ENCODE measurements at regions not wholly inside any gene's neighbourhood (a gene's known extent, or its start where the extent isn't known, plus 50 kb on each side); places are given as distances from the start of the nearest gene placed in this dataset.

DNA sequence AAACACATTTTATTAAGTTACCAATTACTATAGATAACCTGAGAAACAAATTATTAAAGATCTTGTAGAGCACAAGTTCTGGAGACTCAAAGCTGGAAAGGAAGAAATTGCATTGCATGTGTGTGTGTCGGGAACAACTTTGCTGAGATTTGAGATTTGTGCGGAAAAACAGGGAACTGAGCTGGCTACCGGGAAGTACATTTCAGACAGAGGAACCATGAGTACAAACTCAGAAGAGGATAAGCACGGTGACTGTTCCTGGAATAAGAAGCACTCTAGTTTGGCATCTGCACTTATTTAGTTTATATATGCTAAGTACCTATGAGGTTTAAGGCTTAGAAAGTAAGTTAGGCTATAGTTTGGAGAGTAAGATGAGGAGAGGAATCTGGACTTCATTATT lies 97.8 kb downstream of the DACT1 start:
- Histone ChIP-seq H3K4me2 (no peak overlapping the region), H2AFZ (replicated peaks) (no peak overlapping the region), H3K9me3 (ENCODE audit: low read depth) (no peaks in the 10 kb centered on the region), H3K79me2 (ENCODE audit: low read depth) (no peaks in the 10 kb centered on the region), H3K4me3 (no peak overlapping the region), H3F3A (ENCODE audit: low read depth) (no peaks in the 10 kb centered on the region), H3K9ac (no peak overlapping the region), H3K27ac (no peak overlapping the region), H3K27me3 (no peaks in the 10 kb centered on the region), H3K36me3 (no peaks in the 10 kb centered on the region), H4K20me1 (ENCODE audit: low read depth) (no peaks in the 10 kb centered on the region), H3K4me1 (no peaks in the 10 kb centered on the region)
- no peaks in the 10 kb centered on the region for H3K9me3 Mint-ChIP-seq
- TF ChIP-seq EZH2phosphoT487 (IDR thresholded peaks at IDR 0.05): no peak
- TF ChIP-seq, protein P1, sequence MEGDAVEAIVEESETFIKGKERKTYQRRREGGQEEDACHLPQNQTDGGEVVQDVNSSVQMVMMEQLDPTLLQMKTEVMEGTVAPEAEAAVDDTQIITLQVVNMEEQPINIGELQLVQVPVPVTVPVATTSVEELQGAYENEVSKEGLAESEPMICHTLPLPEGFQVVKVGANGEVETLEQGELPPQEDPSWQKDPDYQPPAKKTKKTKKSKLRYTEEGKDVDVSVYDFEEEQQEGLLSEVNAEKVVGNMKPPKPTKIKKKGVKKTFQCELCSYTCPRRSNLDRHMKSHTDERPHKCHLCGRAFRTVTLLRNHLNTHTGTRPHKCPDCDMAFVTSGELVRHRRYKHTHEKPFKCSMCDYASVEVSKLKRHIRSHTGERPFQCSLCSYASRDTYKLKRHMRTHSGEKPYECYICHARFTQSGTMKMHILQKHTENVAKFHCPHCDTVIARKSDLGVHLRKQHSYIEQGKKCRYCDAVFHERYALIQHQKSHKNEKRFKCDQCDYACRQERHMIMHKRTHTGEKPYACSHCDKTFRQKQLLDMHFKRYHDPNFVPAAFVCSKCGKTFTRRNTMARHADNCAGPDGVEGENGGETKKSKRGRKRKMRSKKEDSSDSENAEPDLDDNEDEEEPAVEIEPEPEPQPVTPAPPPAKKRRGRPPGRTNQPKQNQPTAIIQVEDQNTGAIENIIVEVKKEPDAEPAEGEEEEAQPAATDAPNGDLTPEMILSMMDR (IDR thresholded peaks at IDR 0.05): no peak
- H3K4me3 Mint-ChIP-seq: no peak overlapping the region
- no peaks in the 10 kb centered on the region for H3K27me3 Mint-ChIP-seq (ENCODE audit: insufficient read depth, low read depth)
- H3K36me3 Mint-ChIP-seq: no peaks in the 10 kb centered on the region
- H3K27ac Mint-ChIP-seq: no peak overlapping the region
- no peaks in the 10 kb centered on the region for H3K4me1 Mint-ChIP-seq
- DNase-seq (ENCODE audit: low spot score): no peak

GRCh38 chr14:58736606-58737005 lies 98.8 kb downstream of the DACT1 start:
- H3K9me3 Mint-ChIP-seq: no peaks in the 10 kb centered on the region
- H4K20me1 ChIP-seq (ENCODE audit: low read depth): no peaks in the 10 kb centered on the region
- H3F3A ChIP-seq (ENCODE audit: low read depth): no peaks in the 10 kb centered on the region
- H3K27me3 ChIP-seq: no peaks in the 10 kb centered on the region
- H3K4me1 ChIP-seq: no peaks in the 10 kb centered on the region
- H3K27ac Mint-ChIP-seq: no peak overlapping the region
- H3K9ac ChIP-seq: no peak overlapping the region
- H3K9me3 ChIP-seq (ENCODE audit: low read depth): no peaks in the 10 kb centered on the region
- H3K27ac ChIP-seq: no peak overlapping the region
- no peaks in the 10 kb centered on the region for H3K4me1 Mint-ChIP-seq
- H3K4me2 ChIP-seq: no peak overlapping the region
- H3K4me3 ChIP-seq: no peak overlapping the region
- TF ChIP-seq EZH2phosphoT487 (IDR thresholded peaks at IDR 0.05) (no peak), EZH2 (IDR thresholded peaks at IDR 0.05) (no peak)
- TF ChIP-seq, protein P1 (IDR thresholded peaks at IDR 0.05): no peak
- no peaks in the 10 kb centered on the region for H3K27me3 Mint-ChIP-seq (ENCODE audit: insufficient read depth, low read depth)
- no peak overlapping the region for H2AFZ ChIP-seq (replicated peaks)
- H3K36me3 Mint-ChIP-seq: no peaks in the 10 kb centered on the region
- H3K4me3 Mint-ChIP-seq: no peak overlapping the region
- no peaks in the 10 kb centered on the region for H3K36me3 ChIP-seq
- H3K79me2 ChIP-seq (ENCODE audit: low read depth): no peaks in the 10 kb centered on the region
- DNase-seq (ENCODE audit: low spot score): no peak

DNA sequence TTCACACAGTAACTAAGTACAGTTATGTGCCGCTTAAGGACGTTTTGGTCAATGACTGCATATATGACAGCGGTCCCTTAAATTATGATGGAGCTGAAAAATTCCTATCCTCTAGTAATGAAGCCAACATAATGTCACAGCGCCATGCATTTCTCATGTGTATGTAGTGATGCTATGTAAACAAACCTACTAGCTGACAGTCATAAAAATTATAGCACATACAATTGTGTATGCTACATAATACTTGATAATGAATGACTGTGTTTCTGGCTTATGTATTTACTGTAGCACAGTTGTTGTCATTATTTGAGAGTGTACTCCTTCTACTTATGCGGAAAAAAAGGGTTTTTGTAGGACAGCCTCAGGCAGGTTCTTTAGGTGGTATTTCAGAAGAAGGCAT lies 99.7 kb downstream of the DACT1 start:
- H3K4me1 ChIP-seq: no peaks in the 10 kb centered on the region
- no peaks in the 10 kb centered on the region for H3K27me3 ChIP-seq
- TF ChIP-seq EZH2phosphoT487 (IDR thresholded peaks at IDR 0.05) (no peak), EZH2 (IDR thresholded peaks at IDR 0.05) (no peak)
- TF ChIP-seq, protein P1 (IDR thresholded peaks at IDR 0.05): no peak
- DNase-seq (ENCODE audit: low spot score): no peak
- H3K27ac ChIP-seq: no peak overlapping the region
- Mint-ChIP-seq H3K36me3 (no peaks in the 10 kb centered on the region), H3K27me3 (ENCODE audit: insufficient read depth, low read depth) (no peaks in the 10 kb centered on the region), H3K4me1 (no peaks in the 10 kb centered on the region), H3K4me3 (no peak overlapping the region), H3K27ac (no peak overlapping the region), H3K9me3 (no peaks in the 10 kb centered on the region)
- no peaks in the 10 kb centered on the region for H3K9me3 ChIP-seq (ENCODE audit: low read depth)
- no peak overlapping the region for H2AFZ ChIP-seq (replicated peaks)
- H4K20me1 ChIP-seq (ENCODE audit: low read depth): no peaks in the 10 kb centered on the region
- no peaks in the 10 kb centered on the region for H3K79me2 ChIP-seq (ENCODE audit: low read depth)
- no peak overlapping the region for H3K4me3 ChIP-seq
- no peaks in the 10 kb centered on the region for H3K36me3 ChIP-seq
- no peaks in the 10 kb centered on the region for H3F3A ChIP-seq (ENCODE audit: low read depth)
- H3K9ac ChIP-seq: no peak overlapping the region
- H3K4me2 ChIP-seq: no peak overlapping the region

All from neural progenitor cell (in vitro differentiated cells).